ENCODE measurements at regions not wholly inside any gene's neighbourhood (a gene's known extent, or its start where the extent isn't known, plus 50 kb on each side); places are given as distances from the start of the nearest gene placed in this dataset.

DNA sequence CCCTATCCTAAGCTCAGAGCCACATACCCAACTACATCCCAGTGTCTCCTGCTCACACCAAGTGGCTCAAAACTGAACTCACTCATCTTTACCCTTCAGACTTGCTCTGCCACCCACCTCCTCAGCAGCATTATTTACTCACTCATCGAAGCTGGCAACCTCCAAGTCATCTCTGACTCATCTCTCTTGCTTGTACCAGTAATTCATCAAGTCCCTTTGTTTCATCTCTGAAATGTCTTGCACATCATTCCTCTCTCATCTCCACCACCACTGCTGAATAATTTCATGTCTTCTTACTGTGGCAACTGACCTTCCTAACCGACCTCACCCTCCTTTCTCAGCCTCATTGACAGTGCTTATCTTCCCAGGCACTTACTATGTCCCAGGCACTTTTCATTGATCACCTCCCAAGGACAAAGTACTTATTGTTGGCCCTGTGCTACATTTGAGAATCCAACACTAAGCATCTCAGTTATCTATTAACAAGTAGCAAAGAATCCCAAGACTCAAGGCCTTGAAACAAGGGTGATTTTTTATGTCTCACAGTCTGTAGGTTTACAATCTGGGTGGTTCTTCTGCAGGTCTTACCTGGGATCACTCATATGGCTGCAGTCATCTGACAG, 82.0 kb downstream of the MRPL46 start:
- no peak overlapping the region for H3K4me2 ChIP-seq (ENCODE audit: low read length)

DNA sequence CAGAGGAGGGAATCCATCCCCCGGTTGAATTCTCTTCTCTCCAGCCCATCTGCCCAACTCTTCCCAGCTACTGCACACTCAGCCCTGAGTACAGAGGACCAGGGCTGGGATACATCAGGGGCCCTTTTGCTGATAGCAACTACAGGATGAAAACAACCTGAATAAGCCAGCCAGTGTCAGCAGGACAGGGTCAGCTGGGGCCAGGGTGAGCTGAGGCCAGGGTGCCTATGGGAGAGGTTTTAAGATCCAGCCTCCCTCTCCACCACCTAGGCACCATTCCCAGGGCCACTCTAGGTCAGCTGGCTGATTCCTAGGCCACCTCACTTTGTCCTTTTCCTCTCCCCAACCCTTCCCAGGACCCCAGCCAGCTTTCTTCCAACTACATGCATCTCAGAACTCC, 83.8 kb downstream of the MRPL46 start:
- H3F3A ChIP-seq (ENCODE audit: insufficient read depth, low read length, poor library complexity, severe bottlenecking), result no peaks in the 10 kb centered on the region
- H3K79me2 ChIP-seq (replicated peaks; ENCODE audit: insufficient read depth, low read length), result no peaks in the 10 kb centered on the region
- H3K36me3 ChIP-seq (ENCODE audit: insufficient read depth, low read length), result no peaks in the 10 kb centered on the region
- no peaks in the 10 kb centered on the region for H4K20me1 ChIP-seq (ENCODE audit: insufficient read depth)
- H3K4me2 ChIP-seq (ENCODE audit: low read length), result no peak overlapping the region
- no peak overlapping the region for H3K4me3 ChIP-seq (ENCODE audit: low read length)
- TF ChIP-seq SMC3 (conservative IDR thresholded peaks at IDR 0.05; ENCODE audit: poor library complexity) (no peak), EZH2 (IDR thresholded peaks at IDR 0.05; ENCODE audit: borderline replicate concordance, insufficient read depth, low read length, poor library complexity, severe bottlenecking) (no peak), RAD21 (conservative IDR thresholded peaks at IDR 0.05) (no peak), MXI1 (conservative IDR thresholded peaks at IDR 0.05; ENCODE audit: poor library complexity, severe bottlenecking) (no peak), EP300 (conservative IDR thresholded peaks at IDR 0.05; ENCODE audit: poor library complexity, severe bottlenecking) (no peak), TAF1 (IDR thresholded peaks at IDR 0.05; ENCODE audit: low read depth) (no peak), POLR2AphosphoS5 (IDR thresholded peaks at IDR 0.05) (no peak)
- TF ChIP-seq, protein P1, sequence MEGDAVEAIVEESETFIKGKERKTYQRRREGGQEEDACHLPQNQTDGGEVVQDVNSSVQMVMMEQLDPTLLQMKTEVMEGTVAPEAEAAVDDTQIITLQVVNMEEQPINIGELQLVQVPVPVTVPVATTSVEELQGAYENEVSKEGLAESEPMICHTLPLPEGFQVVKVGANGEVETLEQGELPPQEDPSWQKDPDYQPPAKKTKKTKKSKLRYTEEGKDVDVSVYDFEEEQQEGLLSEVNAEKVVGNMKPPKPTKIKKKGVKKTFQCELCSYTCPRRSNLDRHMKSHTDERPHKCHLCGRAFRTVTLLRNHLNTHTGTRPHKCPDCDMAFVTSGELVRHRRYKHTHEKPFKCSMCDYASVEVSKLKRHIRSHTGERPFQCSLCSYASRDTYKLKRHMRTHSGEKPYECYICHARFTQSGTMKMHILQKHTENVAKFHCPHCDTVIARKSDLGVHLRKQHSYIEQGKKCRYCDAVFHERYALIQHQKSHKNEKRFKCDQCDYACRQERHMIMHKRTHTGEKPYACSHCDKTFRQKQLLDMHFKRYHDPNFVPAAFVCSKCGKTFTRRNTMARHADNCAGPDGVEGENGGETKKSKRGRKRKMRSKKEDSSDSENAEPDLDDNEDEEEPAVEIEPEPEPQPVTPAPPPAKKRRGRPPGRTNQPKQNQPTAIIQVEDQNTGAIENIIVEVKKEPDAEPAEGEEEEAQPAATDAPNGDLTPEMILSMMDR (IDR thresholded peaks at IDR 0.05; ENCODE audit: poor library complexity, severe bottlenecking), result no peak
- TF ChIP-seq, protein P2, sequence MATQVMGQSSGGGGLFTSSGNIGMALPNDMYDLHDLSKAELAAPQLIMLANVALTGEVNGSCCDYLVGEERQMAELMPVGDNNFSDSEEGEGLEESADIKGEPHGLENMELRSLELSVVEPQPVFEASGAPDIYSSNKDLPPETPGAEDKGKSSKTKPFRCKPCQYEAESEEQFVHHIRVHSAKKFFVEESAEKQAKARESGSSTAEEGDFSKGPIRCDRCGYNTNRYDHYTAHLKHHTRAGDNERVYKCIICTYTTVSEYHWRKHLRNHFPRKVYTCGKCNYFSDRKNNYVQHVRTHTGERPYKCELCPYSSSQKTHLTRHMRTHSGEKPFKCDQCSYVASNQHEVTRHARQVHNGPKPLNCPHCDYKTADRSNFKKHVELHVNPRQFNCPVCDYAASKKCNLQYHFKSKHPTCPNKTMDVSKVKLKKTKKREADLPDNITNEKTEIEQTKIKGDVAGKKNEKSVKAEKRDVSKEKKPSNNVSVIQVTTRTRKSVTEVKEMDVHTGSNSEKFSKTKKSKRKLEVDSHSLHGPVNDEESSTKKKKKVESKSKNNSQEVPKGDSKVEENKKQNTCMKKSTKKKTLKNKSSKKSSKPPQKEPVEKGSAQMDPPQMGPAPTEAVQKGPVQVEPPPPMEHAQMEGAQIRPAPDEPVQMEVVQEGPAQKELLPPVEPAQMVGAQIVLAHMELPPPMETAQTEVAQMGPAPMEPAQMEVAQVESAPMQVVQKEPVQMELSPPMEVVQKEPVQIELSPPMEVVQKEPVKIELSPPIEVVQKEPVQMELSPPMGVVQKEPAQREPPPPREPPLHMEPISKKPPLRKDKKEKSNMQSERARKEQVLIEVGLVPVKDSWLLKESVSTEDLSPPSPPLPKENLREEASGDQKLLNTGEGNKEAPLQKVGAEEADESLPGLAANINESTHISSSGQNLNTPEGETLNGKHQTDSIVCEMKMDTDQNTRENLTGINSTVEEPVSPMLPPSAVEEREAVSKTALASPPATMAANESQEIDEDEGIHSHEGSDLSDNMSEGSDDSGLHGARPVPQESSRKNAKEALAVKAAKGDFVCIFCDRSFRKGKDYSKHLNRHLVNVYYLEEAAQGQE (IDR thresholded peaks at IDR 0.05; ENCODE audit: borderline replicate concordance), result no peak
- H3K9me2 ChIP-seq (ENCODE audit: insufficient read depth, low read length), result no peaks in the 10 kb centered on the region
- no peak overlapping the region for H3K27ac ChIP-seq (ENCODE audit: low read length)
- no peak overlapping the region for H2AFZ ChIP-seq (ENCODE audit: low read depth, low read length)
- H3K9me3 ChIP-seq (ENCODE audit: low read length), result no peaks in the 10 kb centered on the region
- H3K27me3 ChIP-seq (ENCODE audit: insufficient read depth, low read depth, low read length), result no peaks in the 10 kb centered on the region
- H3K9ac ChIP-seq (ENCODE audit: low read length), result no peak overlapping the region

More for the DNA sequence above, 82.0 kb downstream of the MRPL46 start:
- H3K27ac ChIP-seq (ENCODE audit: low read length), result no peak overlapping the region
- H3K79me2 ChIP-seq (replicated peaks; ENCODE audit: insufficient read depth, low read length), result no peaks in the 10 kb centered on the region
- no peaks in the 10 kb centered on the region for H4K20me1 ChIP-seq (ENCODE audit: insufficient read depth)
- no peaks in the 10 kb centered on the region for H3K9me2 ChIP-seq (ENCODE audit: insufficient read depth, low read length)
- no peak for TF ChIP-seq TAF1 (IDR thresholded peaks at IDR 0.05; ENCODE audit: low read depth)
- TF ChIP-seq POLR2AphosphoS5 (IDR thresholded peaks at IDR 0.05), result no peak
- TF ChIP-seq, protein P1 (IDR thresholded peaks at IDR 0.05; ENCODE audit: poor library complexity, severe bottlenecking), result no peak
- TF ChIP-seq EP300 (conservative IDR thresholded peaks at IDR 0.05; ENCODE audit: poor library complexity, severe bottlenecking), result no peak
- TF ChIP-seq RAD21 (conservative IDR thresholded peaks at IDR 0.05), result no peak
- TF ChIP-seq, protein P2 (IDR thresholded peaks at IDR 0.05; ENCODE audit: borderline replicate concordance), result no peak
- TF ChIP-seq SMC3 (conservative IDR thresholded peaks at IDR 0.05; ENCODE audit: poor library complexity), result no peak
- TF ChIP-seq MXI1 (conservative IDR thresholded peaks at IDR 0.05; ENCODE audit: poor library complexity, severe bottlenecking), result no peak
- no peak for TF ChIP-seq EZH2 (IDR thresholded peaks at IDR 0.05; ENCODE audit: borderline replicate concordance, insufficient read depth, low read length, poor library complexity, severe bottlenecking)
- no peaks in the 10 kb centered on the region for H3K27me3 ChIP-seq (ENCODE audit: insufficient read depth, low read depth, low read length)
- no peaks in the 10 kb centered on the region for H3K36me3 ChIP-seq (ENCODE audit: insufficient read depth, low read length)
- H3K4me3 ChIP-seq (ENCODE audit: low read length), result no peak overlapping the region
- no peak overlapping the region for H3K9ac ChIP-seq (ENCODE audit: low read length)
- no peaks in the 10 kb centered on the region for H3K9me3 ChIP-seq (ENCODE audit: low read length)
- no peaks in the 10 kb centered on the region for H3F3A ChIP-seq (ENCODE audit: insufficient read depth, low read length, poor library complexity, severe bottlenecking)
- H2AFZ ChIP-seq (ENCODE audit: low read depth, low read length), result no peak overlapping the region
